B cell (primary cell): ENCODE measurements at regions not wholly inside any gene's neighbourhood (a gene's known extent, or its start where the extent isn't known, plus 50 kb on each side); places are given as distances from the start of the nearest gene placed in this dataset.

Experiments
- EZH2 ChIP-seq: IDR thresholded peaks from 2 replicates; pipeline ENCODE4 v1.6.1; 2012; ENCODE audit warnings: borderline replicate concordance, low read depth, mild to moderate bottlenecking, moderate library complexity, low read length; ENCODE audit not compliant: insufficient read depth, poor library complexity, severe bottlenecking
- TF ChIP-seq, protein P1 (sequence below): fragments of 200-600 bp; IDR thresholded peaks from one replicate; pipeline ENCODE4 v1.8.0; 2022; ENCODE audit warnings: antibody characterized with exemption, mild to moderate bottlenecking

- TF ChIP-seq, protein P1, sequence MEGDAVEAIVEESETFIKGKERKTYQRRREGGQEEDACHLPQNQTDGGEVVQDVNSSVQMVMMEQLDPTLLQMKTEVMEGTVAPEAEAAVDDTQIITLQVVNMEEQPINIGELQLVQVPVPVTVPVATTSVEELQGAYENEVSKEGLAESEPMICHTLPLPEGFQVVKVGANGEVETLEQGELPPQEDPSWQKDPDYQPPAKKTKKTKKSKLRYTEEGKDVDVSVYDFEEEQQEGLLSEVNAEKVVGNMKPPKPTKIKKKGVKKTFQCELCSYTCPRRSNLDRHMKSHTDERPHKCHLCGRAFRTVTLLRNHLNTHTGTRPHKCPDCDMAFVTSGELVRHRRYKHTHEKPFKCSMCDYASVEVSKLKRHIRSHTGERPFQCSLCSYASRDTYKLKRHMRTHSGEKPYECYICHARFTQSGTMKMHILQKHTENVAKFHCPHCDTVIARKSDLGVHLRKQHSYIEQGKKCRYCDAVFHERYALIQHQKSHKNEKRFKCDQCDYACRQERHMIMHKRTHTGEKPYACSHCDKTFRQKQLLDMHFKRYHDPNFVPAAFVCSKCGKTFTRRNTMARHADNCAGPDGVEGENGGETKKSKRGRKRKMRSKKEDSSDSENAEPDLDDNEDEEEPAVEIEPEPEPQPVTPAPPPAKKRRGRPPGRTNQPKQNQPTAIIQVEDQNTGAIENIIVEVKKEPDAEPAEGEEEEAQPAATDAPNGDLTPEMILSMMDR = no peak
- TF ChIP-seq EZH2 = no peak
These were observed 213.7 kb downstream of the GXYLT1 start for GRCh38 chr12:41930866-41931437.
